ENCODE measurements at regions not wholly inside any gene's neighbourhood (a gene's known extent, or its start where the extent isn't known, plus 50 kb on each side); places are given as distances from the start of the nearest gene placed in this dataset.

DNA sequence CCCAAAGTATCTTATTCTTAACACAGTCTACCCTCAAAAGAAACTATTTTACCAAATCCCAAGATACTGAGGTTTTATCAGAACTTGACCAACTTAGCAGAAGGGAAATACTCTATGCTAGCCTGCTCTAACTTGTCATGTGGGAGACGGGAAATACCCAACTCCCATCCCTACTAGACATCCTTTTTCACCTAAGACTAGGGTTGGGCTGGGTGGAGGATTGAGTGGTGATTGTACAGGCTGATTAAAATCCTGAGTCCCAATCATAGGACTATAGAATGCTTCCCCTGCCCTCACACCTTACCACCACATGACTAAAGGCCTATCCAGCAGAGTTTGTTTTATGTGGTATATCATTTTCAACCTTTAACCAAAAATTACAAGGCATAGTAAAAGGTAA, 786.5 kb downstream of the TAF11L14 start:
- TF ChIP-seq, protein P1, sequence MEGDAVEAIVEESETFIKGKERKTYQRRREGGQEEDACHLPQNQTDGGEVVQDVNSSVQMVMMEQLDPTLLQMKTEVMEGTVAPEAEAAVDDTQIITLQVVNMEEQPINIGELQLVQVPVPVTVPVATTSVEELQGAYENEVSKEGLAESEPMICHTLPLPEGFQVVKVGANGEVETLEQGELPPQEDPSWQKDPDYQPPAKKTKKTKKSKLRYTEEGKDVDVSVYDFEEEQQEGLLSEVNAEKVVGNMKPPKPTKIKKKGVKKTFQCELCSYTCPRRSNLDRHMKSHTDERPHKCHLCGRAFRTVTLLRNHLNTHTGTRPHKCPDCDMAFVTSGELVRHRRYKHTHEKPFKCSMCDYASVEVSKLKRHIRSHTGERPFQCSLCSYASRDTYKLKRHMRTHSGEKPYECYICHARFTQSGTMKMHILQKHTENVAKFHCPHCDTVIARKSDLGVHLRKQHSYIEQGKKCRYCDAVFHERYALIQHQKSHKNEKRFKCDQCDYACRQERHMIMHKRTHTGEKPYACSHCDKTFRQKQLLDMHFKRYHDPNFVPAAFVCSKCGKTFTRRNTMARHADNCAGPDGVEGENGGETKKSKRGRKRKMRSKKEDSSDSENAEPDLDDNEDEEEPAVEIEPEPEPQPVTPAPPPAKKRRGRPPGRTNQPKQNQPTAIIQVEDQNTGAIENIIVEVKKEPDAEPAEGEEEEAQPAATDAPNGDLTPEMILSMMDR (IDR thresholded peaks at IDR 0.05): no peak
- TF ChIP-seq POLR2A (IDR thresholded peaks at IDR 0.05): no peak
